OCI-LY7 (cell line): ENCODE measurements at regions not wholly inside any gene's neighbourhood (a gene's known extent, or its start where the extent isn't known, plus 50 kb on each side); places are given as distances from the start of the nearest gene placed in this dataset.

Experiments used
- BruUV-seq: library from RNA; stranded (reverse); fragments of 400-500 nt; replicated peaks from 2 replicates; lab custom pipeline; 2021; lab: Mats Ljungman, UMichigan
- CTCF ChIA-PET: fragments of 300-600 bp; sonication (Branson Sonifier 250); formaldehyde crosslinking; loops from one replicate; lab custom pipeline; 2022; ENCODE audit warnings: antibody characterized with exemption; ENCODE audit not compliant: unreplicated experiment; lab: Charles Lee
- POLR2A ChIA-PET: fragments of 300-600 bp; sonication (Branson Sonifier 250); formaldehyde crosslinking; loops from one replicate; lab custom pipeline; 2022; ENCODE audit warnings: antibody characterized with exemption; lab: Charles Lee
- DNase-seq: peaks from one replicate; pipeline ENCODE4 v3.0.0-alpha.2; 2015; ENCODE audit warnings: low spot score
- H2AFZ ChIP-seq: fragments of 200-600 bp; sonication (generic), shearing (Covaris generic); 2 replicates; pipeline ENCODE4 v1.6.1; 2014; ENCODE audit warnings: mild to moderate bottlenecking, antibody characterized with exemption, low read length, moderate library complexity
- H3K27ac ChIP-seq: fragments of 200-600 bp; sonication (generic); 2 replicates; pipeline ENCODE4 v1.5.1; 2014; ENCODE audit warnings: mixed run types, low read depth, mild to moderate bottlenecking, moderate library complexity, low read length, inconsistent platforms; ENCODE audit not compliant: poor library complexity, severe bottlenecking
- H3K36me3 ChIP-seq: fragments of 200-600 bp; sonication (generic); 2 replicates; pipeline ENCODE4 v1.6.1; 2014; ENCODE audit warnings: mild to moderate bottlenecking, antibody characterized with exemption, low read length, moderate library complexity, mixed read lengths; ENCODE audit not compliant: insufficient read depth
- H3K4me1 ChIP-seq: fragments of 200-600 bp; sonication (generic); 2 replicates; pipeline ENCODE4 v1.5.1; 2014; ENCODE audit warnings: mild to moderate bottlenecking, low read length; ENCODE audit not compliant: insufficient read depth, poor library complexity, severe bottlenecking
- H3K4me2 ChIP-seq: fragments of 200-600 bp; sonication (generic); 2 replicates; pipeline ENCODE4 v1.6.1; 2014; ENCODE audit warnings: mild to moderate bottlenecking, low read length
- H3K4me3 ChIP-seq: fragments of 200-600 bp; sonication (generic); 2 replicates; pipeline ENCODE4 v1.5.1; 2014; ENCODE audit warnings: mild to moderate bottlenecking, low read depth, low read length; ENCODE audit not compliant: poor library complexity, severe bottlenecking
- H3K79me2 ChIP-seq: fragments of 200-600 bp; sonication (generic); 2 replicates; pipeline ENCODE4 v1.6.1; 2016; ENCODE audit warnings: low read depth, mild to moderate bottlenecking, low read length, moderate library complexity, mixed read lengths; ENCODE audit not compliant: insufficient read depth
- H3K9me2 ChIP-seq: fragments of 200-600 bp; sonication (generic); 2 replicates; pipeline ENCODE4 v1.6.1; 2016; ENCODE audit warnings: mild to moderate bottlenecking, low read length, mixed read lengths; ENCODE audit not compliant: insufficient read depth
- H3K9me3 ChIP-seq: fragments of 200-600 bp; sonication (generic); 2 replicates; pipeline ENCODE4 v1.6.1; 2014; ENCODE audit warnings: mild to moderate bottlenecking, mixed run types, low read length, mixed read lengths
- H4K20me1 ChIP-seq: fragments of 200-600 bp; sonication (generic); 2 replicates; pipeline ENCODE4 v1.6.1; 2014; ENCODE audit warnings: mild to moderate bottlenecking, antibody characterized with exemption, low read length, moderate library complexity, mixed read lengths; ENCODE audit not compliant: insufficient read depth
- EZH2phosphoT487 ChIP-seq: fragments of 200-600 bp; sonication (generic); IDR thresholded peaks from 2 replicates; pipeline ENCODE4 v1.6.1; 2018; ENCODE audit warnings: low read depth, borderline replicate concordance, mild to moderate bottlenecking, mixed run types, antibody characterized with exemption, low read length, moderate library complexity, mixed read lengths
- intact Hi-C: fragments of 100-400 bp; cut with micrococcal nuclease; formaldehyde crosslinking; loops from one replicate; pipeline ENCODE4 v1.10.0; 2022; ENCODE audit not compliant: unreplicated experiment
- TF ChIP-seq, protein P1 (sequence below): fragments of 200-600 bp; sonication (generic); conservative IDR thresholded peaks from 2 replicates; pipeline ENCODE4 v1.5.1; 2014; ENCODE audit warnings: mild to moderate bottlenecking, antibody characterized with exemption, low read length, moderate library complexity, mixed read lengths

DNA sequence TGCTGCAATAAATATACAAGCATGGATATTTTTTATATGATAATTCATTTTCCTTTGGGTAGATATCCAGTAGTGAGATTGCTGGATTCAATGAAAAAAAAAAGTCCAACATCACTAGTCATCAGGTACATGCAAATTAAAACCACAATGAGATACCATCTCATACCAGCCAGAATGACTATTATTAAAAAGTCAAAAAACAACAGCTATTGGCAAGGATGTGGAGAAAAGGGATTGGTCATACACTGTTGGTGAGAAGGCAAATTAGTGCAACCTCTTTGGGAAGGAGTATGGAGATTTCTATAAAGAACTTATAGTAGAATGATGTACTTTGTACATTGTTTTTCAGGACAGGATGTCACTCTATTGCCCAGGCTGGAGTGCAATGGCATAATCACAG, 531.2 kb upstream of the MGAT4C start:
- CTCF ChIA-PET = no interaction called here
- H3K9me2 ChIP-seq = no peaks in the 10 kb centered on the region

GRCh38 chr12:86777325-86777724, 521.1 kb upstream of the MGAT4C start:
- intact Hi-C loops = no loop called here
- POLR2A ChIA-PET = interaction anchor here (0.6 kb wide), 1 partner anchor 356 kb away, joined by 3 read pairs; no protein-coding TSS in a partner anchor
- BruUV-seq = no TSS peak

More for the DNA sequence above, 531.2 kb upstream of the MGAT4C start:
- Histone ChIP-seq H4K20me1 (no peaks in the 10 kb centered on the region), H3K9me3 (no peaks in the 10 kb centered on the region), H3K4me3 (no peak overlapping the region), H3K36me3 (no peaks in the 10 kb centered on the region), H2AFZ (no peak overlapping the region), H3K4me1 (no peaks in the 10 kb centered on the region), H3K79me2 (no peaks in the 10 kb centered on the region), H3K4me2 (no peak overlapping the region), H3K27ac (no peak overlapping the region)
- POLR2A ChIA-PET = no interaction called here
- intact Hi-C loops = no loop called here
- DNase-seq = no peak
- TF ChIP-seq EZH2phosphoT487 = no peak
- TF ChIP-seq, protein P1, sequence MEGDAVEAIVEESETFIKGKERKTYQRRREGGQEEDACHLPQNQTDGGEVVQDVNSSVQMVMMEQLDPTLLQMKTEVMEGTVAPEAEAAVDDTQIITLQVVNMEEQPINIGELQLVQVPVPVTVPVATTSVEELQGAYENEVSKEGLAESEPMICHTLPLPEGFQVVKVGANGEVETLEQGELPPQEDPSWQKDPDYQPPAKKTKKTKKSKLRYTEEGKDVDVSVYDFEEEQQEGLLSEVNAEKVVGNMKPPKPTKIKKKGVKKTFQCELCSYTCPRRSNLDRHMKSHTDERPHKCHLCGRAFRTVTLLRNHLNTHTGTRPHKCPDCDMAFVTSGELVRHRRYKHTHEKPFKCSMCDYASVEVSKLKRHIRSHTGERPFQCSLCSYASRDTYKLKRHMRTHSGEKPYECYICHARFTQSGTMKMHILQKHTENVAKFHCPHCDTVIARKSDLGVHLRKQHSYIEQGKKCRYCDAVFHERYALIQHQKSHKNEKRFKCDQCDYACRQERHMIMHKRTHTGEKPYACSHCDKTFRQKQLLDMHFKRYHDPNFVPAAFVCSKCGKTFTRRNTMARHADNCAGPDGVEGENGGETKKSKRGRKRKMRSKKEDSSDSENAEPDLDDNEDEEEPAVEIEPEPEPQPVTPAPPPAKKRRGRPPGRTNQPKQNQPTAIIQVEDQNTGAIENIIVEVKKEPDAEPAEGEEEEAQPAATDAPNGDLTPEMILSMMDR = no peak
- no TSS peak for BruUV-seq

DNA sequence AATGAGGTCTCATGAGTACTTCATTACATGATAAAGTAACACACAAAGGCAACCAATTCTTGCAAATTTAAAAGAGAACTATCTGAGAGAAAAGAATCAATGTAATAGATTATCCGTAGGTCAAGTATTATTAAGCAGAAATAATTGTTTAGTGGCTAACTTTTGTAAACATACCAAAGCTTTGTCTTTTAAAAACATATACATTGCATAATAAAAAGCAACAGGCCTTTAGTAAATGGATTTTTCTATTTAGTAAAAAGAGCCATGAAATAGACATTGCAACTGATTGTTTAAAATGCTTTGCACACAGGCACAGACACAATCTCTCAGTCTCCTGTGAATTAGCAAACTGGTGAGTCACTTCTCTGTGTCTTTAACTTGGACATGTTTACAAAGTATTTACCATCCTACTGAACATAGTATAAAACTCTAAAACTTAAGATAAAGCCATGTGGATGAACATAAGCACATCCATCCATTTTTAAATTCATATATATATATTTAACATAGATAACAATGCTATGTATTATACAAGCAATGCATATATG, 518.7 kb upstream of the MGAT4C start:
- no peaks in the 10 kb centered on the region for H4K20me1 ChIP-seq
- no peaks in the 10 kb centered on the region for H3K79me2 ChIP-seq
- H3K9me3 ChIP-seq = no peaks in the 10 kb centered on the region
- no peak overlapping the region for H3K27ac ChIP-seq
- no peak for DNase-seq
- no TSS peak for BruUV-seq
- CTCF ChIA-PET = no interaction called here
- intact Hi-C loops = no loop called here
- no peaks in the 10 kb centered on the region for H3K4me1 ChIP-seq
- POLR2A ChIA-PET = no interaction called here
- no peak overlapping the region for H3K4me3 ChIP-seq
- H3K9me2 ChIP-seq = no peaks in the 10 kb centered on the region
- no peak overlapping the region for H3K4me2 ChIP-seq
- H3K36me3 ChIP-seq = no peaks in the 10 kb centered on the region
- no peak overlapping the region for H2AFZ ChIP-seq
- no peak for TF ChIP-seq EZH2phosphoT487
- TF ChIP-seq, protein P1 = no peak

More at GRCh38 chr12:86777325-86777724, 521.1 kb upstream of the MGAT4C start:
- no peak for DNase-seq
- Histone ChIP-seq H2AFZ (no peak overlapping the region), H3K79me2 (no peaks in the 10 kb centered on the region), H3K4me1 (no peaks in the 10 kb centered on the region), H3K9me3 (no peaks in the 10 kb centered on the region), H3K4me3 (no peak overlapping the region), H3K27ac (no peak overlapping the region), H4K20me1 (no peaks in the 10 kb centered on the region), H3K36me3 (no peaks in the 10 kb centered on the region), H3K4me2 (no peak overlapping the region), H3K9me2 (no peaks in the 10 kb centered on the region)
- TF ChIP-seq, protein P1 = no peak
- no peak for TF ChIP-seq EZH2phosphoT487
- CTCF ChIA-PET = no interaction called here
